DOHH2 (cell line): ENCODE measurements at regions not wholly inside any gene's neighbourhood (a gene's known extent, or its start where the extent isn't known, plus 50 kb on each side); places are given as distances from the start of the nearest gene placed in this dataset.

Experiments
- CTCF ChIP-seq: fragments of 200-600 bp; sonication (generic); IDR thresholded peaks from one replicate; pipeline ENCODE4 v1.5.1; 2014; ENCODE audit warnings: antibody characterized with exemption, mild to moderate bottlenecking, low read depth, low read length; ENCODE audit not compliant: poor library complexity, severe bottlenecking
- EZH2phosphoT487 ChIP-seq: fragments of 200-600 bp; sonication (generic); IDR thresholded peaks from 2 replicates; pipeline ENCODE4 v1.6.1; 2017; ENCODE audit warnings: borderline replicate concordance, mild to moderate bottlenecking, antibody characterized with exemption, low read length, moderate library complexity, mixed read lengths

- TF ChIP-seq CTCF (no peak), EZH2phosphoT487 (no peak)
Measured at GRCh38 chr2:192814376-192814775, 619.6 kb upstream of the TMEFF2 start.
